Adrenal gland (tissue), 5 donors: ENCODE measurements at regions not wholly inside any gene's neighbourhood (a gene's known extent, or its start where the extent isn't known, plus 50 kb on each side); places are given as distances from the start of the nearest gene placed in this dataset.

Experiments used
- POLR2A ChIP-seq, 2 donors: fragments of 450-650 bp; IDR thresholded peaks; one replicate each; pipeline ENCODE4 v1.6.1; 2017; ENCODE audit warnings: antibody characterized with exemption in 2 of 2, mild to moderate bottlenecking in 2 of 2, moderate library complexity in 1 of 2
- TF ChIP-seq, protein P1 (sequence below), 6 experiments: fragments of 450-650 bp in 4 of 6; fragments of 200-600 bp in 2 of 6; sonication (generic) in 1 of 6; IDR thresholded peaks; 1 replicate in 5 of 6; 2 replicates in 1 of 6; pipeline versions ENCODE4 v1.5.1 to v1.8.0; 2016 to 2021; ENCODE audit warnings: antibody characterized with exemption in 6 of 6, mild to moderate bottlenecking in 2 of 6, moderate library complexity in 1 of 6
- donor health status: DM: no; HTN: no; CAD: no.

DNA sequence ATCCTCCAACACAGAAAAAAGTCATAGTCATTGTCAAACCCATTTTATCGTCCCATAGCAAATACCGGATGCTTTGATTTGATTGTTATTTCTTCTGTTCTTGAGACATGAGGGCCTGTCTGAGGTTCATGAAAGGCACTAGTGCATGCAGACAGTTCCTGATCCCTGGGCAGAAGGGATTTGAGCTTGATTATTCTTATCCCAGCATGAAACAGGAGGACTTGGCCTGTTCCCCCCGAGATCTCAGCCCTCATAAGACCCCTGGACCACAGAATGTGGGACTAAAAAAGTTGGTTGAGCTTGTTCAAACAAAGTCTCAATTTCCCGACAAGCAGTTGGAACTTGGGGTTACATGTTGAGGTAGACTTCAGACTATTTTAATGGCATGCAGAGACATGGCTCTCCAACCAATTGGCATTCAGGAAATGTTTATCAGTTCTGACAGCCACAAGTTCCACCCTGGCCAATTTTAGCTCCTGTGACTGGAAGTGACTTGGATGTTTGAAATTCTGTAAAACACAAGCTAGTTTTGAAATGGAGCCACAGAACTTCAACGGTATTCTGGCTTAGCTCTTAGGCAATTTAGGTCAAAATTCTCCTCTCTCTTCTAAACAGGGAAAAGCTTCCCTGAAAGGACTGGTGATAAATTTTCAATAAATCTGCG, 366.9 kb upstream of the SLC14A2 start:
- TF ChIP-seq, protein P1, sequence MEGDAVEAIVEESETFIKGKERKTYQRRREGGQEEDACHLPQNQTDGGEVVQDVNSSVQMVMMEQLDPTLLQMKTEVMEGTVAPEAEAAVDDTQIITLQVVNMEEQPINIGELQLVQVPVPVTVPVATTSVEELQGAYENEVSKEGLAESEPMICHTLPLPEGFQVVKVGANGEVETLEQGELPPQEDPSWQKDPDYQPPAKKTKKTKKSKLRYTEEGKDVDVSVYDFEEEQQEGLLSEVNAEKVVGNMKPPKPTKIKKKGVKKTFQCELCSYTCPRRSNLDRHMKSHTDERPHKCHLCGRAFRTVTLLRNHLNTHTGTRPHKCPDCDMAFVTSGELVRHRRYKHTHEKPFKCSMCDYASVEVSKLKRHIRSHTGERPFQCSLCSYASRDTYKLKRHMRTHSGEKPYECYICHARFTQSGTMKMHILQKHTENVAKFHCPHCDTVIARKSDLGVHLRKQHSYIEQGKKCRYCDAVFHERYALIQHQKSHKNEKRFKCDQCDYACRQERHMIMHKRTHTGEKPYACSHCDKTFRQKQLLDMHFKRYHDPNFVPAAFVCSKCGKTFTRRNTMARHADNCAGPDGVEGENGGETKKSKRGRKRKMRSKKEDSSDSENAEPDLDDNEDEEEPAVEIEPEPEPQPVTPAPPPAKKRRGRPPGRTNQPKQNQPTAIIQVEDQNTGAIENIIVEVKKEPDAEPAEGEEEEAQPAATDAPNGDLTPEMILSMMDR (IDR thresholded peaks at IDR 0.05), result no peak
- no peak for TF ChIP-seq POLR2A (IDR thresholded peaks at IDR 0.05)
